ENCODE measurements at regions not wholly inside any gene's neighbourhood (a gene's known extent, or its start where the extent isn't known, plus 50 kb on each side); places are given as distances from the start of the nearest gene placed in this dataset.

DNA sequence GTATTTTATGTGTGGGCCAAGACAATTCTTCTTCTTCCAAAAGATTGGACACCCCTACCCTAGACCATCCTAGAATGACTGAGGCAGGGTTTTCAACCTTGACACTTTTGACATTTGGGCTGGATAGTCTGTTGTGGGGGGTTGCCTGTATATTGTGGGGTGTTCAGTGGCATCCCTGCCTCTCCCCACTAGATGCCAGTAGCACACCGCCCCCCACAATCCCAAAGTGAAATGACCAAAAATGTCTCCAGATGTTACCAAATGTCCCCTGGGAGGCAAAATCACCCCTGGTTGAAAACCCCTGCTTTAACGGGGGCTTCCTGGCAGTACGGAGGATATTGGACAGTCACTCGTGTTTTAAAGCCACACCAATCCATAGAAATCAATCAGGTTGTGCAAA lies 219.6 kb downstream of the PHETA1 start:
- TF ChIP-seq GABPA (IDR thresholded peaks at IDR 0.05 in 1 of 2, conservative IDR thresholded peaks at IDR 0.05 in 1 of 2), result no peak
- TF ChIP-seq, protein P1, sequence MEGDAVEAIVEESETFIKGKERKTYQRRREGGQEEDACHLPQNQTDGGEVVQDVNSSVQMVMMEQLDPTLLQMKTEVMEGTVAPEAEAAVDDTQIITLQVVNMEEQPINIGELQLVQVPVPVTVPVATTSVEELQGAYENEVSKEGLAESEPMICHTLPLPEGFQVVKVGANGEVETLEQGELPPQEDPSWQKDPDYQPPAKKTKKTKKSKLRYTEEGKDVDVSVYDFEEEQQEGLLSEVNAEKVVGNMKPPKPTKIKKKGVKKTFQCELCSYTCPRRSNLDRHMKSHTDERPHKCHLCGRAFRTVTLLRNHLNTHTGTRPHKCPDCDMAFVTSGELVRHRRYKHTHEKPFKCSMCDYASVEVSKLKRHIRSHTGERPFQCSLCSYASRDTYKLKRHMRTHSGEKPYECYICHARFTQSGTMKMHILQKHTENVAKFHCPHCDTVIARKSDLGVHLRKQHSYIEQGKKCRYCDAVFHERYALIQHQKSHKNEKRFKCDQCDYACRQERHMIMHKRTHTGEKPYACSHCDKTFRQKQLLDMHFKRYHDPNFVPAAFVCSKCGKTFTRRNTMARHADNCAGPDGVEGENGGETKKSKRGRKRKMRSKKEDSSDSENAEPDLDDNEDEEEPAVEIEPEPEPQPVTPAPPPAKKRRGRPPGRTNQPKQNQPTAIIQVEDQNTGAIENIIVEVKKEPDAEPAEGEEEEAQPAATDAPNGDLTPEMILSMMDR (IDR thresholded peaks at IDR 0.05; ENCODE audit: low read depth, low read length, missing input control), result no peak
- no peak for TF ChIP-seq TAF1 (conservative IDR thresholded peaks at IDR 0.05)
- TF ChIP-seq SP1 (IDR thresholded peaks at IDR 0.05), result no peak
- TF ChIP-seq, protein P2, sequence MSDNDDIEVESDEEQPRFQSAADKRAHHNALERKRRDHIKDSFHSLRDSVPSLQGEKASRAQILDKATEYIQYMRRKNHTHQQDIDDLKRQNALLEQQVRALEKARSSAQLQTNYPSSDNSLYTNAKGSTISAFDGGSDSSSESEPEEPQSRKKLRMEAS (IDR thresholded peaks at IDR 0.05), result no peak
- TF ChIP-seq RAD21 (IDR thresholded peaks at IDR 0.05), result peak in 1 of 2 donors; percentile 19
- no peak for TF ChIP-seq REST (IDR thresholded peaks at IDR 0.05)
- no peak for TF ChIP-seq RXRA (IDR thresholded peaks at IDR 0.05)
- TF ChIP-seq JUND (IDR thresholded peaks at IDR 0.05), result no peak
